ENCODE measurements at regions not wholly inside any gene's neighbourhood (a gene's known extent, or its start where the extent isn't known, plus 50 kb on each side); places are given as distances from the start of the nearest gene placed in this dataset.

DNA sequence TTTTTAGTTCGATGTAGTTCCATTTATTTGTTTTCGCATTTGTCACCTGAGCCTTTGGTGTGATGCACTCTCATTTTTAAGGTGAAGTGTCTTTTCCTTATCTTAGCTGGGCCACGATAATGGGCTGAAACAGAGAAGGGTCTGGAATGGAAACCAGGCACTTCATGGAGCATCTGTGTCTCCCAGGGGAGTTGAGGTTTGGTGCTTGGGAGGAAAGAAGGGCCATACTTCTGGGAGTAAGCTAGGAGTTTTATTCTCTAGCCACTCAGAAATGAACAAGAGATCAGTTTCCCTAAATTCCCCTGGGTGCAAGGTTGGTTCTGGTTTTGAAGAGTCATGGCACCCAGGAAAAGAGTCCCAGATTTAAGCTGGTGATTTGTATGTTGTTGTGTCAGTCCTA lies 179.4 kb upstream of the CXCR4 start:
- Histone ChIP-seq H2AFZ (no peak overlapping the region), H3K9me3 (ENCODE audit: insufficient read depth, low read depth) (no peaks in the 10 kb centered on the region), H3K27me3 (ENCODE audit: insufficient read depth, low read depth) (no peaks in the 10 kb centered on the region), H3F3A (ENCODE audit: insufficient read depth, low read depth) (no peaks in the 10 kb centered on the region), H3K36me3 (ENCODE audit: low read depth) (no peaks in the 10 kb centered on the region), H3K27ac (no peak overlapping the region), H4K20me1 (ENCODE audit: insufficient read depth) (no peaks in the 10 kb centered on the region), H3K4me3 (no peak overlapping the region), H3K4me2 (no peak overlapping the region), H3K9me2 (ENCODE audit: insufficient read depth) (no peaks in the 10 kb centered on the region), H3K79me2 (ENCODE audit: low read depth) (no peaks in the 10 kb centered on the region), H3K4me1 (replicated peaks; ENCODE audit: insufficient read depth) (no peaks in the 10 kb centered on the region)
- TF ChIP-seq, protein P1, sequence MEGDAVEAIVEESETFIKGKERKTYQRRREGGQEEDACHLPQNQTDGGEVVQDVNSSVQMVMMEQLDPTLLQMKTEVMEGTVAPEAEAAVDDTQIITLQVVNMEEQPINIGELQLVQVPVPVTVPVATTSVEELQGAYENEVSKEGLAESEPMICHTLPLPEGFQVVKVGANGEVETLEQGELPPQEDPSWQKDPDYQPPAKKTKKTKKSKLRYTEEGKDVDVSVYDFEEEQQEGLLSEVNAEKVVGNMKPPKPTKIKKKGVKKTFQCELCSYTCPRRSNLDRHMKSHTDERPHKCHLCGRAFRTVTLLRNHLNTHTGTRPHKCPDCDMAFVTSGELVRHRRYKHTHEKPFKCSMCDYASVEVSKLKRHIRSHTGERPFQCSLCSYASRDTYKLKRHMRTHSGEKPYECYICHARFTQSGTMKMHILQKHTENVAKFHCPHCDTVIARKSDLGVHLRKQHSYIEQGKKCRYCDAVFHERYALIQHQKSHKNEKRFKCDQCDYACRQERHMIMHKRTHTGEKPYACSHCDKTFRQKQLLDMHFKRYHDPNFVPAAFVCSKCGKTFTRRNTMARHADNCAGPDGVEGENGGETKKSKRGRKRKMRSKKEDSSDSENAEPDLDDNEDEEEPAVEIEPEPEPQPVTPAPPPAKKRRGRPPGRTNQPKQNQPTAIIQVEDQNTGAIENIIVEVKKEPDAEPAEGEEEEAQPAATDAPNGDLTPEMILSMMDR (conservative IDR thresholded peaks at IDR 0.05), result no peak
- no peak for TF ChIP-seq EZH2 (IDR thresholded peaks at IDR 0.05; ENCODE audit: low read depth)
- intact Hi-C loops (cut with micrococcal nuclease; ENCODE audit: unreplicated experiment), result no loop called here
- DNase-seq, result no peak
- ChIA-PET POLR2A (ENCODE audit: unreplicated experiment) (no interaction called here), CTCF (no interaction called here)
- no TSS peak for BruUV-seq (replicated peaks)

DNA sequence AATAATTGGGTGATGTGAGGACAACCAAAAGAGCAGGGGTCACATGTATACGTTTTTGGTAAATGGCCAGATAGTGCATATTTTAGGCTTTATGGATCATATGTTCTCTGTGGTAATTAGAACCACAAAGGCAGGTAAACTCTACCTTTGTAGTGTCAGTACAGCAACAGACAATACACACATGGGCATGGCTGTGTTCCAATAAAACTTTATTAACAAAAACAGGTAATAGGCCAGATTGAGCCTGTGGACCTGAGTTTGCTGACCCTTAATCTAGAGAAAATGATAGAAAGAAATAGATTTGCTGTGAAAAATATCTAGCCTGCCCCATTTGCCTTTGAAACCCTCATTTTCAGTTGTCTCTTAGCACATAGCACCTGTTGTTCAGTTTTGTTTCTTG lies 177.2 kb upstream of the CXCR4 start:
- no peaks in the 10 kb centered on the region for H3K9me3 ChIP-seq (ENCODE audit: insufficient read depth, low read depth)
- no peaks in the 10 kb centered on the region for H3K4me1 ChIP-seq (replicated peaks; ENCODE audit: insufficient read depth)
- H3K79me2 ChIP-seq (ENCODE audit: low read depth), result no peaks in the 10 kb centered on the region
- no peaks in the 10 kb centered on the region for H3K9me2 ChIP-seq (ENCODE audit: insufficient read depth)
- no peak for DNase-seq
- no peak overlapping the region for H3K27ac ChIP-seq
- intact Hi-C loops (cut with micrococcal nuclease; ENCODE audit: unreplicated experiment), result no loop called here
- H3K4me2 ChIP-seq, result no peak overlapping the region
- H3K36me3 ChIP-seq (ENCODE audit: low read depth), result no peaks in the 10 kb centered on the region
- TF ChIP-seq, protein P1 (conservative IDR thresholded peaks at IDR 0.05), result no peak
- TF ChIP-seq EZH2 (IDR thresholded peaks at IDR 0.05; ENCODE audit: low read depth), result no peak
- H3K27me3 ChIP-seq (ENCODE audit: insufficient read depth, low read depth), result no peaks in the 10 kb centered on the region
- CTCF ChIA-PET, result no interaction called here
- no peaks in the 10 kb centered on the region for H4K20me1 ChIP-seq (ENCODE audit: insufficient read depth)
- no TSS peak for BruUV-seq (replicated peaks)
- no peak overlapping the region for H3K4me3 ChIP-seq
- POLR2A ChIA-PET (ENCODE audit: unreplicated experiment), result no interaction called here
- H3F3A ChIP-seq (ENCODE audit: insufficient read depth, low read depth), result no peaks in the 10 kb centered on the region
- H2AFZ ChIP-seq, result no peak overlapping the region

DNA sequence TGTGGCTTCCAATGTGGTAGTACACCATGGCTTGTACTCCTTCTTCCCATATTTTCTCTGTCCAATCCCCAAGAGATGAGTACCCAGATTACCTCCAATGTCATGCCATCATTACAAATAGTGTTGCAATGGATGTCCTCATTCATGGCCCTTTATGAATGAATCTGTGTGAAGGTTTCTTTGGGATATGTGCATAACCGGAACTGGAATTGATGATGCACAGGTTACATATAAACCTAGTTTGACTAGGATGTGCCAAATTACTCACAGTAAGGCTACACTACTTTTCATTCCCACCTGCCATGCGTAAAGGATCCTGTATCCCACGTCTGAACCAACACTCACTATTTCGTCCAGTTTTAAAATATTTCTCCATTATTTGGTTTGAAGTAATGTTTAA lies 173.9 kb upstream of the CXCR4 start:
- H3K9me3 ChIP-seq (ENCODE audit: insufficient read depth, low read depth), result no peaks in the 10 kb centered on the region
- H3K27ac ChIP-seq, result no peak overlapping the region
- DNase-seq, result no peak
- H3K79me2 ChIP-seq (ENCODE audit: low read depth), result no peaks in the 10 kb centered on the region
- H4K20me1 ChIP-seq (ENCODE audit: insufficient read depth), result no peaks in the 10 kb centered on the region
- BruUV-seq (replicated peaks), result no TSS peak
- H2AFZ ChIP-seq, result no peak overlapping the region
- ChIA-PET CTCF (no interaction called here), POLR2A (ENCODE audit: unreplicated experiment) (no interaction called here)
- no peaks in the 10 kb centered on the region for H3K36me3 ChIP-seq (ENCODE audit: low read depth)
- H3K27me3 ChIP-seq (ENCODE audit: insufficient read depth, low read depth), result no peaks in the 10 kb centered on the region
- no peak overlapping the region for H3K4me2 ChIP-seq
- no peak overlapping the region for H3K4me3 ChIP-seq
- intact Hi-C loops (cut with micrococcal nuclease; ENCODE audit: unreplicated experiment), result no loop called here
- no peaks in the 10 kb centered on the region for H3K4me1 ChIP-seq (replicated peaks; ENCODE audit: insufficient read depth)
- no peak for TF ChIP-seq EZH2 (IDR thresholded peaks at IDR 0.05; ENCODE audit: low read depth)
- TF ChIP-seq, protein P1 (conservative IDR thresholded peaks at IDR 0.05), result no peak
- H3K9me2 ChIP-seq (ENCODE audit: insufficient read depth), result no peaks in the 10 kb centered on the region
- no peaks in the 10 kb centered on the region for H3F3A ChIP-seq (ENCODE audit: insufficient read depth, low read depth)
